ENCODE measurements at regions not wholly inside any gene's neighbourhood (a gene's known extent, or its start where the extent isn't known, plus 50 kb on each side); places are given as distances from the start of the nearest gene placed in this dataset.

- TF ChIP-seq CTCF (IDR thresholded peaks at IDR 0.05): no peak
- H3K4me3 ChIP-seq: no peak overlapping the region
- peaks cover 0 to 4% (median 0%) of the 10 kb centered on the region in 9 donors for H3K4me1 ChIP-seq
These were observed 79.8 kb upstream of the TRDN start for GRCh38 chr6:123716506-123716905.

GRCh38 chr6:123715006-123715863, 78.5 kb upstream of the TRDN start:
- peak; percentile 35 to 68 (median 60) for TF ChIP-seq CTCF (IDR thresholded peaks at IDR 0.05)
- Histone ChIP-seq H3K36me3 (no peaks in the 10 kb centered on the region), H3K4me1 (peaks cover 0 to 4% (median 0%) of the 10 kb centered on the region in 9 donors), H3K9me3 (peaks cover 0 to 3% (median 0%) of the 10 kb centered on the region in 11 donors), H3K4me3 (no peak overlapping the region), H3K27ac (no peak overlapping the region), H3K27me3 (no peaks in the 10 kb centered on the region)
- WGBS, 2 donors: 50 to 57% methylated on average over 7 of the region's 7 CpGs
- DNase-seq (peak in 1 of 2 donors; percentile 11), ATAC-seq (peak in 5 of 8 donors; percentile 47 to 68 (median 49))
- intact Hi-C loops (cut with DNase I): loop anchor here in 7 of 10 donors (1.0 to 10.0 kb wide), 7 partner anchors 200 to 318 kb away; no protein-coding TSS in a partner anchor

More at GRCh38 chr6:123716506-123716905, 79.8 kb upstream of the TRDN start:
- Histone ChIP-seq H3K36me3 (no peaks in the 10 kb centered on the region), H3K27me3 (no peaks in the 10 kb centered on the region), H3K9me3 (peaks cover 0 to 3% (median 0%) of the 10 kb centered on the region in 11 donors), H3K27ac (no peak overlapping the region)
- intact Hi-C loops (cut with DNase I): loop anchor here in 7 of 10 donors (1.0 to 10.0 kb wide), 7 partner anchors 202 to 319 kb away; no protein-coding TSS in a partner anchor
- no peak for DNase-seq
- 75 to 80% methylated on average over 3 of the region's 3 CpGs for WGBS, 2 donors
- no peak for ATAC-seq

- H3K27me3 ChIP-seq: no peaks in the 10 kb centered on the region
- 73 to 76% methylated on average over 3 of the region's 3 CpGs for WGBS, 2 donors
- intact Hi-C loops (cut with DNase I): loop anchor here in 3 of 10 donors (10.0 kb wide), 3 partner anchors 198 to 228 kb away; no protein-coding TSS in a partner anchor
- H3K27ac ChIP-seq: no peak overlapping the region
- H3K9me3 ChIP-seq: no peaks in the 10 kb centered on the region
- ATAC-seq (no peak), DNase-seq (no peak)
- TF ChIP-seq CTCF (IDR thresholded peaks at IDR 0.05): no peak
- peaks cover 0 to 4% (median 0%) of the 10 kb centered on the region in 9 donors for H3K4me1 ChIP-seq
- no peaks in the 10 kb centered on the region for H3K36me3 ChIP-seq
- H3K4me3 ChIP-seq: no peak overlapping the region
These were observed 76.1 kb upstream of the TRDN start for GRCh38 chr6:123712831-123713230.

- no peaks in the 10 kb centered on the region for H3K4me1 ChIP-seq
- H3K27me3 ChIP-seq: no peaks in the 10 kb centered on the region
- H3K4me3 ChIP-seq: no peak overlapping the region
- H3K36me3 ChIP-seq: no peaks in the 10 kb centered on the region
- WGBS, 2 donors: 89 to 91% methylated on average over 3 of the region's 3 CpGs
- no peaks in the 10 kb centered on the region for H3K9me3 ChIP-seq
- intact Hi-C loops (cut with DNase I): no loop called here
- H3K27ac ChIP-seq: no peak overlapping the region
- ATAC-seq: no peak
- DNase-seq: no peak
- TF ChIP-seq CTCF (IDR thresholded peaks at IDR 0.05): no peak
These were observed 66.2 kb upstream of the TRDN start for GRCh38 chr6:123702943-123703342.

Measured in heart right ventricle (tissue), 16 donors.